Retina (tissue), 1 donor: ENCODE measurements at regions not wholly inside any gene's neighbourhood (a gene's known extent, or its start where the extent isn't known, plus 50 kb on each side); places are given as distances from the start of the nearest gene placed in this dataset.
A peak's percentile ranks its signal among the peaks of the same experiment; 100 is the strongest.

ENCODE experiments used
- DNase-seq: peaks from one replicate; pipeline ENCODE4 v3.0.0-alpha.2; 2016

DNA sequence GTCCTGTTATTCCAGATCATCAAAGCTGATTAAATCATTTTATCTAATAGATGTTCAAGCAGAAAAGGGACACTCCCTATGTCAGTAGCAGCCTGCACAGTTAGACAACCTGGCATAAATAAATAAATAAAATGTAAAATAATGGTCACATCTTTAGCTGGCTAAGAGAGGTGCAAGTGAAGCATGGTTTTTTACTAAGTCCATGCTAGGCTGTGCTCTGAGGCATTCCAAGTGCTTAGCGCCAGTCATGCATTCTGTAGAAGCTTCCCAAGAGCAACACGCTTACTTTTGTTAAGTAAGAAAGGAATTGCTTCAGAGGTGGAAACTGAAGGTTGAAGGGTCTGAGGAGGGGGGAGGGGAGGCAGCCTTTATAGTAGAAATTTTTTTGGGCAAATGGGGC, 351.2 kb downstream of the CDH2 start:
- no peak for DNase-seq

DNA sequence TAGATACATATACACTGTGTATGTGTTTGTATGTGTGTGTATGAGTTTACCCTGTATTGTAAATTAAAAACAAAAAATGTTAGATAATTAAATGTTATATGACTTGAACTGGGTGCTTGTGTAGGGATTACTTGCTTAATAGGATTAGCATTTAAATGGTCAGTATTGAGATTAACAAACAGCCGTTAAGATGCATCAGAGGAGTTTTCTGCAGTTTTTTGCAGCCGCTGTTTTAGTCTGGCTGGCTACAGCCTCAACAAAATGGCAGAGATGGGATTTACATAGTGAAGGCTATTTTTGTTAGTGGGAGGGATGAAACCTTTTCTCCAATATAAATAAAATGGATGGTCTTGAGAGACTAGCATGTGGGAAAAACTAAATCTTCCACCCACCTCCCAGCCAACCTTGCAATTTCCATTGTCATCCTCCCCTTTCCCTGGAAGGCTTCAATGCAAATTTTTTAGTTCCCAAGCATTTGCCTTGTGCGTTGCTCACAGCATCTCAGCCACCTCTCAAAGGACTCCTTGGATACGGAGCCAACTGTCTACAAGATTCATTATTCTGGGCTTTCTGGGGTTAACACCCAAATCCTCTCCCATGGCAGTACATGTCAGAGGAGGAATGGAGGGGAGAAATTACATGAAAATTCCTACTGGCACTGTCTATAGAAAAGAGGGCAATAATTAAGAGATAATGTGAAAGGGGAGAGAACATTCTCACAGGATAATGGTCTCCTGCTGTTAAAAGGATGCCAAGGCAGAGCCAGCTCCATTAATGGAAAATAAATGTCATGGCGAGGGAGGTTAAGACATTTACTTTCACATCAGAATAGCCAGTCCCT, 351.9 kb downstream of the CDH2 start:
- DNase-seq = peak; percentile 72

DNA sequence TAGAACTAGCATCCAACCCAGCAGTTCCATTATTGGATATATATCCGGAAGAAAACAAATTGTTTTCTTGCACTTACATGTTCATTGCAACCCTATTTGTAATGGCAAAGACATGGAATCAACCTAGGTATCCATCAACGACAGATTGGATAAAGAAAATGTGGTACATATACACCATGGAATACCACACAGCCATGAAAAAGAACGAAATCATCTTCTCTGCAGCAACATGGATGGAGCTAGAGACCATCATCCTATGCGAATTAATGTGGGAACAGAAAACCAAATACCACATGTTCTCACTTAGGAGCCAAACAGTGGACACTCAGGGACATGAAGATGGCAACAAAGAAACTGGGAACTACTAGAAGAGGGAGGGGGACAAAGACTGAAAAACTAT, 352.7 kb downstream of the CDH2 start:
- DNase-seq = no peak

DNA sequence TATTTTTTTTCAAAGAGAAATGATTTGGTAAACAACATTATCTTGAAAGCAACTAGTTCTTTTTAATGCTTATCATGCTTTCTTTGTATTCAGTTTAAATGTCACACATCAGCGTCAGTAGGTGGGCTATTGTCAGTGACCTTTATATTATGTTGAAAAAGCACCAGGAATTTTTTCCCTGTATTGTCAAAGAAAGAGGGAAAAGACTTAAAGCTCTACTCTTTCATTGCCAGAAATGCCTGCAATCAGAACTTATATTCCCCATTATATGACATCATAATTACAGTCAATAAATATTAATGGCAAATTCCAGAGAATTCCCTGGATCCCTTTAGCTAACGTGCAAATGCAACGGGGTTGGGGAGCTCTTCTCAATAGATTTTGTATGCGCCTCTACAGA, 353.9 kb downstream of the CDH2 start:
- DNase-seq = no peak

DNA sequence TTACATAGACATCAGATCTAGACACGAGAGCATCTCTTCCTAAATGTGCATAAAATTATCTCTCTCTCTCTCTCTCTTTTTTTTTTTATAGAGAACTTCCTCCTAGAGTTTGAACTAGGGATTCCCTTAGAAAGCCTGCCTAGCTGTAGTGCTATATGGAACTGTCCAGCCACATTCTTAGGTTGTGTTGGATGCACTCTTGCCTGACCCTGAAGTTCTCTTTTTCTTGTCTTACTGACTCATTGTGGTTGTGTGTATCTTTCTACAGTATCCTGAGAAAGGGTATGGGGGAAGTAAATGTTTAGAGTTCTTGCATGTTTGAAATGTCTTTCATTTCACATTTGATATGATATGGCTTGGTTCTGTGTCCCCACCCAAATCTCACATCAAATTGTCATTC, 368.2 kb downstream of the CDH2 start:
- no peak for DNase-seq

DNA sequence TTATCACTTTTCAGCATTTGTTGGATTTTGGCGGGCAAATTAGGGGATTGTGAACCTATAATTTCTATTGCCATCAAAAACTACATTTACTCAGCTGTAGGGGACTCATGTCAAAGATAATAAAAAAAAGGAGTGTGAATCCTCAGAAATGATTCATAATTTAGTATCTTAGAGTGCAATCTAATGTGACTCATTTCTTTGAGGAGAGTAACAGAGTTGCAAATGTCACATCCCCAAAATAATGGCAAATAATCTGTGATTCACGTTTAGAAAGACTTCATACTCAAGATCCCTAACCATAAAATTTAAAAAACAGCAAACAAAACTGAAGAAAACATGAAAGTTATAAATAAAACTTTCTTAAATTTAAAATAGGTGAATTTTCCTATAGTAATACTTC, 373.0 kb downstream of the CDH2 start:
- no peak for DNase-seq

- no peak for DNase-seq
Observed at GRCh38 chr18:27797484-27797883, 379.4 kb downstream of the CDH2 start.

GRCh38 chr18:27794181-27794926, 382.6 kb downstream of the CDH2 start:
- DNase-seq = no peak

GRCh38 chr18:27793013-27793785, 383.7 kb downstream of the CDH2 start:
- no peak for DNase-seq

DNA sequence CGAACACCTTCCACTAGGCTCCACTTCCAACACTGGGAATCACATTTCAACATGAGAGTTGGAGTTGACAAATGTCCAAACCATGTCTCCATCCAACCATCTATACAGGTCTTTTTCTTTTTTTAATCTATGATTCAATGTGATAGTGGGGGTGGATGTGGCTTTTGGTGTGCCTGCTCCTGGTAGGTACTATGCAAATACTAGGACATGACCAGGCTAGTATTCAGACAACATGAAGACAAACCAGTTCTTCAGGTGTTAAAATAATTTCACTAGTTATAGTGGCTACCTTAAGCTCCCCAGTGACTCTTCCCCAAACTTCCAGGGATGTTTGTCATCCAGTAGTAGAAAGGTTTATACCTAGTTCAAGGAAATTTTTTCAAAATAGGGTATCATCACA, 387.5 kb downstream of the CDH2 start:
- DNase-seq = no peak

DNA sequence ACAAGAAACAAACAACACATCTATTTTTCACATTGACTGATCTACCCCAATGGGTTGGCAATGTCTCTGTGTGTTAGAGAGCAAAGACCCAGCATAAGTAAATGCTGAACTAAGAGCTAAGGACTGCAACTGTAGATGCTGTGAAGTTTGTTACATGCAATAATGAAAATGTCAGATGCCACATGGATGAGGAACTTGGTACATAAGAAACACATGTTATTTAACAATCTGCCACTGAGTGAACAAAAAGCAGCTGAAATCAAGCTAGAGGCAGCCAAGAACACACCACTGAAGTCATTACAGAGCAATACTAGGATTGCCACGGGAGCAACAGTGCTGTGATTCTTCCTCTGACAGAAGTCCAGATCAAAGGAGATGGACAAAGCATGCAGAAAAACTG, 389.4 kb downstream of the CDH2 start:
- no peak for DNase-seq

DNA sequence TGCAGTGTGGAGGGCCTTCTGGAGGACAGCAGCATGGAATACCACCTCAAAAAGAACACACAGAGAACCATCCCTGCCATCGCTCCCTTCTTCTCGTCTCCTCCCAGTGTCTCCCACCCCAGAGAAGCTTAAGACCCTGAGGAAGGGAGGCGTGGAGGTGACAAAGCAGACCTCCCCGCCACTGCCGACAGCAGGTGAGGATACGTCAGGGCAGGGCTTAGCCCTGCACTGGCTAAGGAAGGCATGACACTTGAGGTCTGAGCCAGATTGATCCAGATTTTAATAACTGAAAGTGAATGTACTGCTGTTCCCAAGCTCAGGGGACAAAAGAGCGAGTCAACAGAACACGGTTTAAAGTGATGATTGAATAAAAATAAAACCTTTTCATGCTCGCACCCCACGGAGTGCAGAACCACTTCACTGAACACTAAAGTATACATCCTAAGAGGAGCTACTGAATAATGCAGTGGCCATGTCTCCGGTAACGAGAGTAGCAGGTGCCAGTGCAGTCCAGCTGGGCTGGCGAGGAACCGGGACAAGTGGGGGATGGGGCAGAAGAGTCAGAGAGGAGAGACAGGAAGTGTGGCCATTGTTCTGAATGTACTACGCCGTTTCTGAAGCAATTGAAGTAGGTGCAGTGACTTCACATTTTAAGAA, 391.0 kb downstream of the CDH2 start:
- peak; percentile 55 for DNase-seq

DNA sequence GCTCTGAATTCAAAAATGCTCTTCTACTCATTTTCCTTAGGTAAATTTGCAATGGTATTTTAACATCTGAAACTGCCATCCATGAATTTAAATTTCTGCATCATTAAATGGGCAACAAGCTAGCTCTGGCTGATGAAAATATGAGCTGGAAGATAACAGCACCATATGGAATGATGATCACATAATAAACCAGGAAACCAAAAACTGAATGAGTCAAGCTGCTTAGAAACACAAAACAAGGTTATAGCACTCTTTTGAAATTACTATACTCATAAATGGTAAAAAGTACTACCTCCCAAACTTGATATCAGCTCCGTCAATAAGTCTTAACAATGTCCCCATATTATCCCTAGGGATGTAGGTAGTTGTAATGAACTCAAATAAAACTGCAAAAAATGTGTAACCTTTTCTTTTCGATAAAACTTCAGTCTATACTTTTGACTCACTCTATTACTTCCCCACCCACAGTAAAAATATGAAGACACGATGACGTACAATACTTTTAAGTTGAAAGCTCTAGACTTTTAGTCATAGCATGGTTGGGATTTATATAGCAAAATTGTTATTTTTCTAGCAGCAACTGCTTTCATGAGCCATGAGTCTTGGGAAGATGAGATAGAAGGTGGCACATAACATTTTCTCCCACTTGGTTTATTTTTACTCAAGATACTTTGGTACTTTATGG, 396.7 kb downstream of the CDH2 start:
- no peak for DNase-seq

GRCh38 chr18:27778925-27779324, 398.0 kb downstream of the CDH2 start:
- DNase-seq = no peak

GRCh38 chr18:27778441-27778840, 398.5 kb downstream of the CDH2 start:
- DNase-seq = no peak

DNA sequence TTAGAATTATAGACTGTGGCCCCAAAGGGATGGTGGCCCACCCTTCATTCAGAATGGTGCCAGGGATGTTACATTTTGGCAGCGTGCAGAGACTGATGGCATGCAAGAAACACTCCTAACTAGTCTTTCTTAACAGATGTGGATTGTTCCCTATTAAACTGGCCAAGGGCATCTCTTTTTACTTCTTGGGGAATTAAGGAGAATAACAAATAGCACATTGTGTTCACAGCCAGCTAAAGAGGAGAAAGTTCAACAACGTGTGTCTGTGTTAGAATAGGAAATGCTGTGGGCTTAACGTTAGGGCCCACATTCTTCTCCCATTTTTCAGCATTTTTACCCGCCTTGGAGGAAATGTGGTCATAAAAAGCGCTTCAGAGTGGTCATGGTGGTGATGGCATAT, 404.8 kb downstream of the CDH2 start:
- DNase-seq = no peak

DNA sequence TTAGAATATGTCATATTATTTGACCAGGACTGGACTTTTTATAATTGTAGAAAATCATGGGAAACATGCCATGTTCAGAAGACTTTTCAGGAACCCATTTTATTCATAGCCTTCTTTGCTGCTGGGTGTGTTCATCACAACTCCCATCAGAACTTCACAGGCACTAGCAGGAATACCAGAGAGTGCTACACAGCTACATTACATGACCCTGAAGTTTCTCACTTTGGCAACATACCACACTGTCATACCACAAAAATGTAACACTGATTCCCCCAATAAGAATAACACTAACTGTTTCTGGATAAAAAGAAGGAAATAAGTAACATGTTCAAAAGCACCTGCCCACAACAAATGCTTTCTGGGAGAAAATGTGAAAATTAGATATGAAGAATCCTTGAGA, 405.4 kb downstream of the CDH2 start:
- DNase-seq = no peak

DNA sequence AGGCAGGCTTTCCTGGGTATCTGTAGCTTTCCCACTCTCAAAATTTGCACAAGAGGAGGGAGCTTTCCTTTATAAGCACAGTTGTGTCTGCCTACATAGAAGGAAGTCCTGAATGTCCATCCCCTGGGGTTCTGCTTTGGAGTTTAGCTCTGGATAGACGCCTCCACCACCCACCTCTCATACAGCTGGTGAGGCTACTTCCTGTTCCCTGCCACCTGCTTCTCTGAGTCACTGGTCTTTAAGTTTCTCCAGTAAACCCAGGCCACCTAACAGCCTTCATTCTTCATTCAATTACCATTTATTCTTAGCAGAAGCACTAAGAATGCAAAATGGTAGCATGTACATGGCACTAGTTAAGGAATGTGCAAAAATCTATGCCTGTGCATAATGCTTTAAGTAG, 407.8 kb downstream of the CDH2 start:
- no peak for DNase-seq

DNA sequence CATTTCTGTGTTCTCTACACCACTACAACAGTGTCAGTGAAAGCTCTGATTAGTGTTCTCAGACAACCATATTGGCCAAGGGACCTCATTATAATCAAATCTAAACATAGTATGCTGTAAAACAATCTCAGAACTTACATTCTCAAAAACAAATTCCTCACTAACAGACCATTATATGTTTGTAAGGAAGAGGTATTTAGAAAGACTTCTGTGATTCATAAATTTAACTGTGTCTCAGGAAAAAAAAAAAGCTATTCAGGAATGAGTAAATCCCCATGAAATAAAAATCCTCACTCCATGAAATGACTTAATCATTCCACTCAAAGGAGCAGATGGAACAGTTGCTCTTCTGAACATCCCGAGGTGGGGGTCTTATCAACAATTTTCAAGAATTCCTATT, 413.0 kb downstream of the CDH2 start:
- no peak for DNase-seq

DNA sequence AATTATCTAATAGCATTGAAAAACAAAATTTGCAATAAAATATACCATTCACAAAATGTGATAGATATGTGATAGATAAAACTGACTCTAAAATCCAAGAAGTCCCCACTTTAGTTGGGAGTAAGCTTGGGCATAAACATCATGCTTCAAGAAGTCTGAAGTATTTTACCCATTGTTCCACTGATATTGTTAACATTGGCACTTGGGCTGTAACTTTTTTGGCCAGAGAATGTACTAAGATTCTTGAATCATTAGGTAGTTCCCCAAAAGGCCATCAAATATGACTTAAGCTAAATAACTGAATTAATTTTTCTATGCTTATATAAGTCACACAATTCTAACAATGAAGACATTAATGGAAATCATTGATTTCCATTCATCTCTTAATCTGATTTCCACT, 413.6 kb downstream of the CDH2 start:
- no peak for DNase-seq

DNA sequence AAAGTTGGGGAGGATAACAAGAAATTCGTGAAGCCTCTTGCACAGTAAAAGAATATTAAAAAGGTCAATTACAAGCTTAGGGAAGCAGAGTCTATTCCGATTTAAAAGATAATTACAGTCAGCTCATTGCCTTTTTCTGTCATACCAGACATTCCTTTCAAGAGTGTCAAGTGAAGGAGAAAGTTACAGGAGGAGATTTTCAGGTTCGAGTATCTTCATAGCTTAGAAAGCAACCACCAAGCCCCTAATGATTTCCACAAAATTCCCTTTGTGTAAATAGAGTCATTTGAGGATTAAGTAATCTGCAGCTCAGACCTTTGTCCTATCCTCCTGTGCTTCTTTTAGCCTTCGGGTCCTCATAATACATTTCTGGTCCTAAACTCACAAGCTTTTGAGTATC, 414.9 kb downstream of the CDH2 start:
- no peak for DNase-seq

DNA sequence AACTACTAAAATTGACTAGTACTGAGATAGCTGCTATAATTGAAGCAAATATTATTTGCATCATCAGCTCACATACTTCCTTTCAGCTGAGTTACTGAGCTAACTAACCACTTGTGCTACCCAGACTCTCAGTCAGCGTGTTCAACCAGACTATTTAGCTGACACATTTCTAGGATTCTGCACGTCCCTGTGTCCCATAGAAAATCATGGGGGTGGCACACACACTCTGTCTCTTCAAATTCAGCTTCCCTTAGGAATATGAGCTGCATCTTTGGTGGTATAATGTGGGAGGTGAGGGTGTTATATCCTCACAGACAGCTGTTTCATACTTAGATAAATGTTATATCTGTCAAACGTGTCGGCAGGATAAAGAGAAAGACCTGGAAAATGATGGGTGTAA, 424.0 kb downstream of the CDH2 start:
- DNase-seq = no peak

DNA sequence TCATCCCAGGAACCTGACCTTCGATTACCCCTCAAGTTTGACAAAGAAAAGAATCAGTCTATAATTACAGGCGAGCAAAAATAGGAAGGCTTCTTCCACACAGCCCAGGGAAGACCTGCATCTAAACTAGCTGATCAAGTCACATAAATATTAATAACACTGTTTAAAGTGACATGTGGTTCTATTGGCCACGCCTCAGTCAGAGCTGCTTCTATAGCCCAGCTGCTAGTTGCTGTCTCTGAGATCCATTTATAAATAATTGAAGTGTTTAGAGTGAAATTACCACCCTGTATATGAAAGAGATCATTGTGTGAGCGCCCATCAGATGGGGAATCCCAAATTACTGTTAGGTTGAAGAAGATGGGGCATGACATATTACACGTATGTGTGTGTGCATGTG, 426.0 kb downstream of the CDH2 start:
- peak; percentile 35 for DNase-seq
